ENCODE measurements at regions not wholly inside any gene's neighbourhood (a gene's known extent, or its start where the extent isn't known, plus 50 kb on each side); places are given as distances from the start of the nearest gene placed in this dataset.
"Not testable (repeated sequence)": the region's sequence is repeated elsewhere in the genome, so short reads cannot be mapped to it uniquely, and the experiment has no call there.

GRCh38 chr2:71922499-71923142 lies 225.0 kb downstream of the CYP26B1 start:
- DNase-seq (ENCODE audit: low read depth), result no peak

GRCh38 chr2:71922091-71922490 lies 225.6 kb downstream of the CYP26B1 start:
- DNase-seq (ENCODE audit: low read depth), result no peak

GRCh38 chr2:71920819-71921218 lies 226.8 kb downstream of the CYP26B1 start:
- DNase-seq (ENCODE audit: low read depth), result not testable (repeated sequence)

GRCh38 chr2:71919708-71920107 lies 228.0 kb downstream of the CYP26B1 start:
- no peak for DNase-seq (ENCODE audit: low read depth)

GRCh38 chr2:71910277-71910676 lies 237.4 kb downstream of the CYP26B1 start:
- DNase-seq (ENCODE audit: low read depth), result no peak

GRCh38 chr2:71908798-71909197 lies 238.9 kb downstream of the CYP26B1 start:
- no peak for DNase-seq (ENCODE audit: low read depth)

- DNase-seq (ENCODE audit: low read depth), result no peak
These were observed 240.2 kb downstream of the CYP26B1 start for GRCh38 chr2:71907503-71907902.

GRCh38 chr2:71906357-71906973 lies 241.2 kb downstream of the CYP26B1 start:
- DNase-seq (ENCODE audit: low read depth), result no peak

- no peak for DNase-seq (ENCODE audit: low read depth)
These were observed 242.5 kb downstream of the CYP26B1 start for GRCh38 chr2:71905205-71905604.

- no peak for DNase-seq (ENCODE audit: low read depth)
These were observed 243.8 kb downstream of the CYP26B1 start for GRCh38 chr2:71903841-71904240.

GRCh38 chr2:71901466-71901865 lies 246.2 kb downstream of the CYP26B1 start:
- DNase-seq (ENCODE audit: low read depth), result no peak

GRCh38 chr2:71898851-71899681 lies 248.6 kb downstream of the CYP26B1 start:
- no peak for DNase-seq (ENCODE audit: low read depth)

- DNase-seq (ENCODE audit: low read depth), result no peak
These were observed 249.3 kb downstream of the CYP26B1 start for GRCh38 chr2:71898375-71898774.

- DNase-seq (ENCODE audit: low read depth), result no peak
These were observed 249.8 kb downstream of the CYP26B1 start for GRCh38 chr2:71897836-71898235.

- no peak for DNase-seq (ENCODE audit: low read depth)
These were observed 250.6 kb downstream of the CYP26B1 start for GRCh38 chr2:71897137-71897480.

- no peak for DNase-seq (ENCODE audit: low read depth)
These were observed 251.1 kb downstream of the CYP26B1 start for GRCh38 chr2:71896385-71897136.

- no peak for DNase-seq (ENCODE audit: low read depth)
These were observed 252.1 kb downstream of the CYP26B1 start for GRCh38 chr2:71895320-71896161.

GRCh38 chr2:71894261-71894660 lies 253.4 kb downstream of the CYP26B1 start:
- DNase-seq (ENCODE audit: low read depth), result no peak

GRCh38 chr2:71893646-71894045 lies 254.0 kb downstream of the CYP26B1 start:
- DNase-seq (ENCODE audit: low read depth), result no peak

- DNase-seq (ENCODE audit: low read depth), result no peak
These were observed 254.8 kb downstream of the CYP26B1 start for GRCh38 chr2:71892896-71893295.

- no peak for DNase-seq (ENCODE audit: low read depth)
These were observed 255.3 kb downstream of the CYP26B1 start for GRCh38 chr2:71892423-71892730.
